AG09319 (cell line): ENCODE measurements at regions not wholly inside any gene's neighbourhood (a gene's known extent, or its start where the extent isn't known, plus 50 kb on each side); places are given as distances from the start of the nearest gene placed in this dataset.

Experiments used
- DNase-seq: peaks from one replicate; pipeline ENCODE4 v3.0.0-alpha.2; 2010; ENCODE audit warnings: low read depth; ENCODE audit errors: extremely low read depth
- CTCF ChIP-seq: IDR thresholded peaks from 2 replicates; pipeline ENCODE4 v1.5.1; 2011; ENCODE audit warnings: low read depth, mild to moderate bottlenecking, inconsistent platforms, low read length, moderate library complexity

GRCh38 chrX:20354505-20354904 lies 87.8 kb upstream of the RPS6KA3 start:
- no peak for DNase-seq
- no peak for TF ChIP-seq CTCF

- no peak for TF ChIP-seq CTCF
- no peak for DNase-seq
Observed at GRCh38 chrX:20352935-20353336, 86.2 kb upstream of the RPS6KA3 start.

DNA sequence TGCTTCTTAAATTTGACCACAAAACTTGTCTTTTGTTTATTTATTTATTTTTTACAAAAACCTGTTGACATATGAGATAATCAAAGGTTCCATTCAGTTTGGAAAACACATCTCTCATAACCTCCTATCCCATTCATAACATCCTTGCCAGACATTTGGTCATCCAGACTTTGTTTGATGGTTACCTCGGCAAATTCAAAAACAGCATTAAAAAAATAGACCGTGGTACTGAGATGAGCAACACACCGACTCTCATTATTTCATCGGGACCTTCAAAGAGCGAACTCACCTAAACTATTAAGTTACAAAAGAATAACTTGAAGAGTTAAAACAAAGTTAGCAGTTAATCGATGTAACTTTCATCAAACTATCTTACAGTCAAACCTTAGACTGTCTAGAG lies 85.8 kb upstream of the RPS6KA3 start:
- TF ChIP-seq CTCF, result no peak

DNA sequence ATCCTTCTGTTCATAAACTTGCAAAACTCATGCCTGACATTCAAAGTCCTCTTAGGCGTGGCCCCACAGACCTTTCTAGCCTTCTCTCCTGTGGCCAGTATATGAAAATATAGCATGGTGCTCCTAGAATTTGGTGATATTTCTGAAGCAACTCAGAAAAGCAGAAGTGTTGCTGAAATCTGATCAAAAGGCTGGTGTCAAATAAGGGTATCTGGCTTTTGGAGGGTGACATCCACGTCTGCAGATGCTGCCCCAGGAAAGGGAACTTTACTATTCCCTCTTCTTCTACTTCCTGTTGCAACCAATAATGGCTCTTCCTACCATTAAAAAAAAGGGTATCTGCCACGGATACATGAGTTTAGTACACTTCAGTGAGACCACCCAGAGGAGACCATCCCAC lies 83.9 kb upstream of the RPS6KA3 start:
- no peak for TF ChIP-seq CTCF
- no peak for DNase-seq

More for the DNA sequence above, 85.8 kb upstream of the RPS6KA3 start:
- no peak for DNase-seq

DNA sequence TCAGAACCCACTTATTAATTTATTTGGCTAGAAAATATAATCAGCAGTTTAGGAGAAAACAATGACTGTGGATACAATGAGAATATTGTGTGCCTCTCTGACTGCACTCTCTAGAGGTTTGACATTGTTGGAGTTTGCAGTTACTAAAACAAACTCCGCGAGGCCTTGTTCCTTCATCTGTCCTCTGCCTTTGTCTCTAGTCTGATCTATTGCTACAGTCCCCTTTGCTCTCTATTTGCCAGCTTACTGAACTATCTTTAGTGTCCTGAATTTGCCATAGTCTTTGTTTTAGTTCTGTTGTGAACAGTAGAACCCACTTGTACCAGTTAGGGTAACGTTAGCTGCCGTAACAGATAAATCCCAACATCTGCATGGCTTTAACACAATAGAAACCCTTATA lies 81.4 kb upstream of the RPS6KA3 start:
- DNase-seq, result no peak
- TF ChIP-seq CTCF, result no peak

DNA sequence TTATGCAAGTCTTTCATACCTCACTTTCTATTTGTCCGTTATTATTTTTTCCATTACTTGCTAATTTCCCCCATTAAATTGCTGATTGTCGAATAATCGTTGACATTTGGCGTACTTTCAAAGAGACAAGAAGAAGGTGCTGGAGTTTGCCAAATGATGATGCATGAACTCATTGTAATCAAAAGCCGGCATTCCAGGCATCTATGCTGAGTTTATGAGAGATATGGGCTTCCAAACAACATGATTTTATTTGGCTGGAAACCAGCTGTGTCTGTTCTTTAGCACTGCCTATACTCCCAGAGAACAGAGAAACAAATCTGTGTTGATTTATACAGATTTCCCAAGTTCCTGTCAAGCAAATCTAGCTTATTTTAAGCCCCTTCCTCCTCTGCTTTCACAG lies 80.8 kb upstream of the RPS6KA3 start:
- TF ChIP-seq CTCF, result no peak
- no peak for DNase-seq

GRCh38 chrX:20333672-20334071 lies 67.0 kb upstream of the RPS6KA3 start:
- TF ChIP-seq CTCF, result no peak
- no peak for DNase-seq
